ENCODE measurements at regions not wholly inside any gene's neighbourhood (a gene's known extent, or its start where the extent isn't known, plus 50 kb on each side); places are given as distances from the start of the nearest gene placed in this dataset.

DNA sequence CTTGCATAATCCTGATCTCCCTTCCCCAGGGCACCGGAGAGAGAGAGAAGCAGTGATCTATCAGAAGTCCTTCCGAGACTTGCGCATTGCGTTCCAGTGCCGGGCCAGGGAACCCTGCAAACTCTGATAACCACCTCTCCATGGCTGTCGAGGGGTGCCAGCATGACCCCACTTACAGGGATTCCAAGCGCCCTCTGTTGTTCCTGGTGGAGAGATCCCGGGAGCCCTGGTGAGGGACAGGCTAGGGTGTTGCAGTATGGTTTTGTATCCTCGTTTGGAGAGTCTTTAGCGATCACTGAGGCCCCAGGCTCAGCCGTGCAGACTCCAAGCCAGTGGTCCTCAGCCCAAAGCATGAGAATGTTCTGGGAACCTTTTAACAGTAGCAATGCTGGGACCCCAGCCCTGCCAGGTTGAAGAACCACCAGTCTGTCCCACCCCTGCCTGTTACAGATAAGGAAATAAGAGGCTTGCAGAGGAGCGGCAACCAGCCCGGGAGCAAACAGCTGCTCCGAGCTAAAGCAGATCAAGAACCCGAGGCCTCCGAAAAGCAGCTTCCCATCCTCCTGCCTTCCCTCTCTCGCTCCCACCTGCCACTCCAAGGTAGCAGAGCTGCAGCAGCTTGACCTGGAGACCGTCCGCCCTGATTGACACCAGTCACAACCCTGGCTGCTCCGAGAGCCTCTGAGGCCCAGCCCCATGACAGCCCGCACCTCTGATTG is 150.3 kb upstream of the RPL38 start:
- no peak for DNase-seq (ENCODE audit: low spot score)

DNA sequence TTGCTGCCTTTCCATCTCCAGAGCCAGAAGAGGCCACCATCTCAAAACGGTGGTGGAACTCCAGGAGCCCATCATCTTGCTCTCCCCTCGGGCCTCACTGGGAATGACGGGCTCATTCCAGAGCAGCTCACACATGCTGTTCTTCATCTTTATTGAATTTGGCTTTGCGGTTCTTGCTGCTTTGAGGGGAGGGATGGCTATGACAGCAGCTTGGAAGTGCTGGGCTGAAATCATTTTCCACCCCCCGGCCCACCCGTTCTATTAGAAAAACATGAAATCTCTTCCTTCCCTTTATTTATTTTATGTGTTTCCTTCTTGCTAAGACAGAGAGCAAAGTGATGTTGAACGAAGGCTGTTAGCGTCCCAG is 149.8 kb upstream of the RPL38 start:
- no peak for DNase-seq (ENCODE audit: low spot score)

DNA sequence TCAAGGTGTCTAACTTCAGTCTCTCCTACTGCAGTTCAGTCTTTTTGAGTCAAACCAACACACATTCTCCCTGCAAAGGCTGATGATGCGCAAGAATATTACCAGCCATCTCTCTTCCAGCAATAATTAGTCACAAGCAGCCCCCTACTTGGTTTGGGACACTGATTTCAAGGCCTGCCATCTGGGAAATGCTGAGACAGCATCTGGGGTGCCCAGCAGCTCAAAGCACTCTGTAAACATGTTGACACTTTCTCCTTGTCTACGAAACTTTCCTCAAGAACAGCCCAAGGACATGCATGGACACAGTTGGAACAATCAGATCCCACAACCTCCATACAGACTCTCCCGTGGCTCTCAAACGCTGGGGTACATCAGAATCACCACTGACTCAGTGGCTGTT is 149.2 kb upstream of the RPL38 start:
- DNase-seq (ENCODE audit: low spot score), result no peak

DNA sequence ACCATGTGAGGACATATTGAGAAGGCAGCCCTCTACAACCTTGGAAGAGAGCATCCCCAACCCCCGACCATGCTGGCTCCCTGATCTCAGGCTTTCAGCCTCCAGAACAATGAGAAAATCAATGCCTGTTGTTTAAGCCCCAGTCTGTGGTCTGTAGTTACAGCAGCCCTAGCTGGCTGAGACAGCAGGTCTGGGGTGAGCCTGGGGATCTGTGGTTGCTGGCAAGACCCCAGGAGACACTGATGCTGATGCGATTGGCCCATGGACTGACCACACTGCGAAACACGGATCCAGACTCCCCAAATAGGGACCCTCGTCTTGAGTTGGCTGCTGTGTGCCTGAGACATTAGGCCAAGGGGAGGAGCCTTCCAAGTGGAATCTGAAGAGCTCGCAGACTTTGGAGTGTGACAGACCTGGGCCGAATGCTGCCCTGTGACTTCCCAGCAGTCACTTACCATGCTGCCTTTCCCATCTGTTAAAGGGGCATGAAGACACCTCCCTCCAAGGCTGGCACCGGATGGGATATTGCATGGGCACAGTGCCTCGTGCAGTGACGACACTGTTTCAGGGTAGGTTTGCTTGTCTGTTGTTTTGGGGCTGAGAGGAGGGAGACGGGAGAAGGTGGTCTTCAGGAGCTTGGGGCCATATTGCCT is 147.8 kb upstream of the RPL38 start:
- DNase-seq (ENCODE audit: low spot score), result no peak

DNA sequence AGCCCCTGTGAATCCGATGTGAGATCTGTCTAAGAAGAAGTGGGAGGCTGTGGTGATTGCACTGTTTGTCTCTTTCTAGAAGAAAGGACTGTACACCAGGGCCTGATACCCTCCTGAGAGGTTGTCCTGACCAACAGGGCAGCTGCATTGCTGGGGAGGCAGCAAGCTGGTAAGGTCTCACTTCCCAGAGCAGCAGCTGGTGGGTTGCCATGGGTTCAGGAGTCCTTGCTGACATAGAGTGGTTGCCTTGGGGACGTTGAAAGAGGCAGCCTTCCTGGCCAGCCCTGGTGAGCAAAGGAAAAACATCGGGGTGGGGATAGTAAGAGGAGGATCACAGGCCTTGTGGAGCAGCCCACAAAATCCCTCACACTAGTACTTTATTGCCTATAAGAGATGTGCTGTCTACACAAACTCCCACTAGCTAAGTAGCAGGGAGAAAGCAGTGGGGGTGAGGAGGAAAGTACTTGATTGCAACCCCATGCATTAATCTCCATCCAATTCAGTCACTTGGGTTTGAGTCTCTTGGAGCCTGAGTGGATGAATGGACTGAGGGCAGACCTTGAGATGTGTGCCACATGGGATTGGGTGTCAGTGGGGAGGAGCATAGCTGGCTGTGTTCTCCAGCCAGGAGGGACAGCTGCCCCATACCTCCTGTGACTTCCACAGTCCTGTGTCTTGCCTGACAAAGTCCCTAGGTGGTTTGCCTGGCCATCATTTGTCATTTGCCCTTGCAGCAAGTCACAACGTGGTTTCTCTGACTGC is 143.8 kb upstream of the RPL38 start:
- DNase-seq (ENCODE audit: low spot score), result no peak

DNA sequence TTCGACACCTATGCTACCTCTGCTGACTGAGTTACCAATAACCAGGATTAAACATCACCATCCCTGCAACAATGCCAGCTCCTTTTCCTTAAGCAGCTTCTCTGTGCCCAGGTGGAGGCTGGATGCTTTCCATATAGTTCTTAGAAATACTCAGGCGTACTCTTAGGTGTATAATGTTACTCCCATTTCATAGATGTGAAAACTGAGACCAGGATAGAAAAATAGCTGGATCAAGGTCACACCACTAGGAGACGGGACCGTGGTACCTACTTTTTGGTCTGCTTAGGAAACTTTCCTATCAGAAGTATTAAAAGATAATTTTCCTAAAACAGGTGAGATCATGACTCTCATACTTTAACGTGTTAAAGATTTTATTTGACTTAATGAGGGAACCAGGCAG is 141.7 kb upstream of the RPL38 start:
- no peak for DNase-seq (ENCODE audit: low spot score)

DNA sequence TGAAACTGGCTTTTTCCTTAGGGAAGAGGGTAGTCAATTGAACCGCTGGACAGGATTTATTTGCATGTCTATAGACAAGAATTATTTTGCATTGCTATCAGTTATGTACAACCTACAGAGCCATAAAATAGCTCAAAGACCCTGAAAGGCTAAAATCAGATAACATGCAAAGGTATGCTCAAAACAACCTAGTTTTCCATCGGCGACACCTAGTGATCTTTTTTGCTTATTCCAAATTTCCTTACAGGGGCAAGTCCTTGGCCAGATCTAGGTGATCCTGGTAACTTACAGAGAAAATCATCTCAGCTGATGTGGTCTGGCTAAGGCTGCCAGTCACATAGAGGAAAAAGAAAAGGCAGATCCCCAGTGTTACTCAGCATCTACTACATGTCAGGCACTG is 141.2 kb upstream of the RPL38 start:
- DNase-seq (ENCODE audit: low spot score), result no peak

DNA sequence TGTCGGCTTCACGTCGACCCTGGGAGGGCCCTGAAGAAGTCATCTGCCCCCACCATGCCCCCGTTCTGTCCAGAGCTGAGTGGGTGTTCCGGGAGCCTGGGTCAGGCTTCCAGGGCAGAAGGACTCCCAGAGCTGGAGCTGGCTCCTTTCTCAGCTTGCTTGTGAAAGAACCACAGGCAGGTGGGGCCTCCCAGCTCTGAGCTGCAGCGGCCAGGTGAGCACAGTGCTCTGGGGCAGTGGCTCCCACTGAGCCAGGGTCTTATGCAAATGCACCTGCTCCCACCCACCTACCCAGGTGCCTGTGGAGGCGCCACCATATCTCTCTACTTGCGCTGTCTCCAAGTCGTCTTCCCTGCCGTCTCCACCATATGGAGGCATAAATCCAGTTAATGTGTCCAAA is 140.0 kb upstream of the RPL38 start:
- DNase-seq (ENCODE audit: low spot score), result no peak

DNA sequence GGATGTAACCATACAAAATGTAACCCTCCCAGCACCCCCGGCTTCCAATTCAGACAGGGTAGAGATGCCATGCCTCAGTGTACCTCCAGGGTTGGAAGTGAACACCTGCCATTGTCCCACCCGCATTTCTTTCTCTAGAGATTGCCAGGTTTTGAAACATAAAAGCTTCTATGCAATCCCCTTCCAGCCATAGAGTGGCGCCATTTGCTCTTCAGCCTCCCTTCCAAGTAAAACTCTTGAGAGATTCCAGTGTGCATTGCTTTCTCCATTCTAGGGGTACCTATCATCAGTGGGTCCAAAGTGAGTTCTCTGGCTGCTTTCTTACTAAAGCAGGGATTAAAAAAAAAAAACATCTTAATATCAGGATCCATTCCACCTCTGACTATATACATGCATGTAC is 133.1 kb upstream of the RPL38 start:
- DNase-seq (ENCODE audit: low spot score), result no peak

DNA sequence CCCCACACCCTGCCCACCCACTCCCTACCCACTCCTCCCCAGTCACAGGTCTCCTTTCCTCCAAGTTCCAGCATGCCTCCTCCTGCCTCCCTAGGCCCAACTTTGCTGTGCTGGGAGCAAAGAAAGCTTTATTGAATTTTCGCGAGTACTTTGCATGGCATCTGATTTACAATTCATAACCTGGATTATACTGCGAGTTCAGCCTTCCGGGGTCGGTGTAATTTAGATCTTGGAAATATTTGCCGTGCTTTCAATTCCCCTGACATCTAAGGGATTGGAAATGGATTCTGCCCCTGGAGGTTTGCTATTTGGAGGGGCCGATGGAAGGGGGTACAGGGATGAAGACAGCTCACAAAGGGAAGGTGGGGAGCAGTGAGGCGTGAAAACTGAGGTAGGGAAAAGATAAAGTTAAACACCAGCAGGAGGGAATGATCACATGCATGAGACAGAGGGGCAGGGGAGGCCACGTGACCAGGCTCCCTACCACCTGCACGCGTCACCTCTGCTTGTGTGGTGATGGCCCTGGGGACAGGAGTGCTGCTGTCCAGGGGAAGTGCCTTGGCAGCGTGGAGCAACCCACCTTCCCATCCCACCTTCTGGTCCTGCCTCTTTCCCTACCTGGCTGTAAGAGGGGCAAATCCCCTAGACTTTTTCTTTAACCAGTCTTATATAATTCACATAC is 132.3 kb upstream of the RPL38 start:
- no peak for DNase-seq (ENCODE audit: low spot score)

DNA sequence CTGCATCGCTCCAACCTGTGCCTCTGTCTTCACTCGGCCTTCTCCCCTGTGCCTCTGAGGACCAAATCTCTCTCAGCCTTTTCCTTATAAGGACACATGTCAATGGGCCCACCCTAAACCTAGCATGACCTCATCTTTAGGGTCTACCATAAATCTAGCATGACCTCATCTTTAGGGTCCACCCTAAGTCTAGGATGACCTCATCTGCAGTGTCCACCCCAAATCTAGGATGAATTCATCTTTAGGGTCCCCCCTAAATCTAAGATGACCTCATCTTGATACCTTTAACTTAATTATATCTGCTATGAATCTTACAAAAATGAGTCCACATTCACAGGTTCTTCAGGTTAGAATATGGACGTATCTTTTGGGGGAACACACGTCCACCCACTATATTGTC is 131.1 kb upstream of the RPL38 start:
- no peak for DNase-seq (ENCODE audit: low spot score)

DNA sequence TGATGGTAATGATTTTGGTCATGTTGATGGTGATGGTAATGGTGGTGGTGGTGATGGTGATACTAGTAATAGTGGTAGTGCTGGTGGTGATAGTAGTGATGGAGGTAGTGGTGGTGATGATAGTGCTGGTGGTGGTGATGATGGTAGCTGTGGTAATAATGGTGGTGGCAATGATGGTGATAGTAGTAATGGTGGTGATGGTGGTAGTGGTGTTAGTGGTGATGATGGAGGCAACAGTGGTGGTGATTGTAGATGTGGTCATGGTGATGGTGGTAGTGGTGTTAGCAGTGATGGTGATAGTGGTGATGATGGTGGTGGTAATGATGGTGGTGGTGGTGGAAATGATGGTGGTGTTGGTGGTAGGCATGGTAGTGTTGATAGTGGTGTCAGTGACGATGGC is 127.0 kb upstream of the RPL38 start:
- no peak for DNase-seq (ENCODE audit: low spot score)

DNA sequence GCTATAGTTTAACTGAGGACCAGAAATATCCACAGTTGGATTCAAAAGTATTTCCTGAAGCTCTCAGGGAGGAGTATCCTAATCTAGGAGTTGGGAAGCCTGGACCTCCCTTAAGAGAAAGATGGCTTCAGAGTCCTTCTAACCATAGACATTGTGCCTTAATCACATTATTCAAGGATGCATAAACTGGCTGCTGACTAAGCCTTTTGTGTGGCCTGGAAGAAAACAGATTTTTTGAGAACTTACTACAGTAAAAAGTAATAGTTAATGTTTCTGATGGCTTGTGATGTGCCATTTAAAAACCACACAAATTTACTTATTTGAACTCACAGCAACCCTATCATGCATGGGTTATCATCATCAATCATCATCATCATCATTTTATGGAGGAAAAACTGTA is 126.2 kb upstream of the RPL38 start:
- no peak for DNase-seq (ENCODE audit: low spot score)

DNA sequence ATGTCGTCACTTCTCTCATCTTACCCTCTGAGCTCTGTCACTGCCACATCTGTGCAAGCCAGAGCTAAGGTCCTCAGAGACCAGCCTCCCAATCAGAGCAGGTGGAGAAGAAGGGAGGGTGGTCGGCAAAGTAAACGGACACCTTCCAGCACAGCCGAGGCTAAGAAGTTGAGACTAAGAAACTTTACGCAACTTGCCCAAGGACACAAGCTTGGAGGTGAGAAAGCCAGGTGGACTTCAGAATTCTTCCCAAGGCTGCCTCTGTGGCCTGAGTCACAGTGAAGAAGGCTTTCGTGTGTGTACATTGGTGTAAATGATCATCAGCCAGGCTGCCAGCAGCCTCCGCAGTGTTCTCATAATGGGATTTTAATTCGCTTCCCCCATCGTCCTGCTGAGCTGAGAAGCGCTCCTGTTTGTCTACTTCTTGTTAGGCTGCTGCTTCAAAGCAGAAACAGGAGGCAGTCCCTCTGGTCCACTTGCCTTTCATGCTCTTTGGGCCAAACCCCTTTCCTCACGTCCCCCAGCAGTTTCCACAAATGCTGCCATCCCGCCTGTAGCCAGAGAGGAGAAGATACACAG is 125.0 kb upstream of the RPL38 start:
- DNase-seq (ENCODE audit: low spot score), result no peak

DNA sequence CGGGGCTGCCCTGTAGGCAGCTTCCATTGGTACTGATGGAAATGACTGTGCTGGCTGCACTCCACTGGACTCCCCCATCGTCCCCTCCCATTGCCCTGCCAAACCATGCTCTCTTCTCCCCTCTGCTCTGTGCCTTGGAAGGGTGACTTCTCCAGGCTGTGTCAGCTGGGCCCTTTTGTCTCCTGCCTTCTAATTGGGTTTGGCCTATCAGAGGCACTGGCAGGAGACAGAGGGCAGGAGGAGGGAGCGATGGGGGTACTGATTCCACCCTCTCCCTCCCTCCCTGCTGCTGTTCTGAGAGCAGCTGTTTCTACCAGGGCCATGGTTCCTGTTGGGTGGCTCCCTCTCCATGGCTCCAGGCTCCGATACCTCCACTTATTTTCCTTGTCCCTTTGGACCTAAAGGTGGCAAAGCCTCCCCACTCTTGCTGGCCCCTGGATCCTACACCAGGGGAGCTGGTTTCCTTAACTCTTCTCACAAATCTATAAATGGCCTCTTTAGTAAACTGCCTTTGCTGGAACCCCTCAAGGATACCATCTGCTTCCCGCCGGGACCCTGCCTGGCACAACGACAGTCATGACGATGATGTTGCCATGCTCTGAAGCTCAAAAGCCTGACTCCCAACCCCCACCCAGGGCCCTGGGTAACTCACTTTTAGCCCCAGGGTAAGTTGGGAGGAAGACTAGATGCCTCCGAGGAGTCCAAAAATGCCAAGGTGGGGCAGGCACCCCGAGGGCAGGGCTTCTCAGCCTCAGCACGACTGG is 123.8 kb upstream of the RPL38 start:
- no peak for DNase-seq (ENCODE audit: low spot score)

DNA sequence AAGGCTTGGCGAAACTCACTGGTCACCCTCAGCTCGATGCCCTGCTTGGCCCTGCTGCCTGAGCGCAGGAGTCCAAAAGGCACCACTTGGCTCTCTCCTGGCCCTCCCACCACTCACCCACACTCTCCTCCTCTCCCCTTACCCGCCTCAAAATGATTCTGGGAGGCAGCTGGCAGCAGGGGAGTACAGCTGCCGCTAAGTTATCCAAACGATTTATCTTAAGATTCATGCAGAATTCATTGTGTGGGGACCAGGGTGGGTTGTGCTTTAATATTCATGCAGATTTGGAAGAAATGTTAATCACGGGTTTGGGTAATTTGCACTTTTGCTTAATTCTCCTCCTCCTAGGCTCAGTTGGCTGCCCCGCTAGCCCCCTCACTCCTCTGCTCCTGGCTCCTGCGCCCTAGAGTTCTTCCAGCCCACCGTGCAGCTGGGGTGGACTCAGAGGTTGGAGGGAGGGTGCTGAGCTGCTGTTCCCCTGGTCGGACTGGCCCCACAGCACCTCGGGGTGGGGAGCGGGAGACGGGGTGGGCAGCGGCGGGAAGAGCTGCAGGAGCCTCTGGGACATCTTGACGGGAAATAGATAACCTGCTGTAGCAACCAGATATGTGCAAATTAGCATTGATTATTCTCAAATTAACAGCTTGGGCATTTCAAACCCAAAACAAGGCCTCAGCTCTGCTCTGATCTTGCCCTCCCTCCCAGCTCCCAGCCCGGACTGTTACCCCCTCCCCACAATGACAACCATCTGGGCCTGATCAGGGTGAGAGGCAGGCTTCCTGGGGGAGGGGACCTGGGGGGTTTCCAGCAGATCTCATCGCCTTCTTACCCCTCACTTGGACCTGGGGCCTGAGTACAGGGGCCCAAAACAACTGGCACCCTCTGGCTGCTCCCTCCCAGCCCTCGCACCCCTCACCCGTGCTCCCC is 122.6 kb upstream of the RPL38 start:
- no peak for DNase-seq (ENCODE audit: low spot score)

DNA sequence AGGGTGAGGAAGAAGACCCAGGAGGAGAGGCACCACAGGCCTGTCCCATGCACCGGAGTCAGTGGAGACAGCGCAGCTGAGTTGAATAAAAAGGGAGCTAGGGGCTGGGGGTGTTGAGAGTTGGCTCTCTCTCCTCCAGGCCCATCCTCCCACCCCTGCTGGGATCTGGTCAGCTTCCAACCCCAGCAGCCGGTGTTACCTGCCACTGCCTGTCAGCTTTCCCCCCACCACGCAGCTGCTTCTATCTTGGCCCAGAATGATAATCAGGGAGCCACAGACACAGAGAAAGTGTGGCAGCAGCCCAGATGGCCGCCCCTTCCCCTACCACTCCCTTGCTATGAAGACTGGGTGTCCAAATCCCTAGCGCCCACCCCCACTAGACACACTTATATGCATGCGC is 120.6 kb upstream of the RPL38 start:
- no peak for DNase-seq (ENCODE audit: low spot score)

DNA sequence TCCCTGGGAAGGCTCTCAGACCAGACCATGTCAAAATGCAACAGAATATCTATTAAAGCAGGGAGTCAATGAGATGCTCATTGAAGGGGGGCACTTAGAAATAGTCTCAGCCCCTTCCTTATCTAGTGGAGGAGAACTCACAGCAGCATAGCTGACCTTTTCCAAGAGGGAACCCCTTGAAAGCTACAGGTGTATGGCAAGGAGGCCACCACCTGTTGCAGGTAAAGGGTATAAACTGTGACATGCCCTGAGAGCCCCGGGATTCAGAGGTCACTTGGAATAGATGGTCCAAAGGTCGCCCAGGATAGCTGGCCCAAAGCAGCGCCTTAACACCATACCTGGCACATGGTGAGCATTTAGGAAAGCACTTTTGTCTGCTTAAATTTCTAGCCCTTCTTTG is 120.2 kb upstream of the RPL38 start:
- DNase-seq (ENCODE audit: low spot score), result no peak

DNA sequence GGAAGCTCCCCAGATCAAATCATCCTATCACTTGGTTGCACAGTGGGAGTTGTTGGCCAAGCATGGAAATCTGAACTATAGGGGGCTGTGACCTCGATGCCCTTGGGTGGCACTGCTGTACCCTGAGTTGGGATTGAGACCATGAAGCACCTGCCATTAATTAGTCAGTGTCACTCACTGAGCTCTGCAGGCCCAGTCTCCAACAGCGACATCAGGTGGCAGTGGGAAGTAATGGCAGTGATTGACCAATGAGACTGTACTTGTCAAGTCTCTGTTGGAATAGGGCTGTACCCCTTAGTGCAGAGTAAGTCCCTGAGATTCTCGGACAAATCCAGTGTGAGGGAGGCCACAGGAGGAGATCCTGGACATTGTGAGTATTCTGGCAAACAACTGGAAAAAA is 118.0 kb upstream of the RPL38 start:
- DNase-seq (ENCODE audit: low spot score), result no peak

DNA sequence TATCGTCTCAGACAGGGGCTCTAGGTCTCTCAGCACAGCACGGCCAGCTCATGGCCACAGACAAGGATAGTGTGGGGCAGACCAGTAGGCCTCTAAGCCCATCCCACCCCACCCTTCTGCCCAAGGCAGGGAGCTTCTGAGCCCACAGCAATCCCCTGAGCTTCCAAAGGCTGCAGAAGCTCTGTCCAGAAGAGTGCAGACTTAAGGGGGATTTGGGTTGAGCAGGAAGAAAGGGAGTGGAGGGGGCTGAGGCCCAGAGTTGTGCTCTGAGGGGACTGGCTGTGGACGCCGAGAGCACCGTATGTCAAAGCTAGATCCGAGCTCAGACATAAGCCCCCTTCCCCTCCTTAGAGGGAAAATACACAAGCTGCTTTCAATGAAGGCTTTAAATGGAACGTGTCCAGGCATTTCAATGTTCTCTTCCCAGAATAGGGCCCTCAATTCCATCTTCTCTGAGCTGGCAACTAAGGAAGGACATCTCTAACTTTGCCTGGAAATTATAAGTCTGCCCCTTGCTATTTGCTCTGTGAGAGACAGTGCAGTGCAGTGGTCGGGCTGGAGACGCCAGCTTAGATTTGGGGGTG is 116.4 kb upstream of the RPL38 start:
- DNase-seq (ENCODE audit: low spot score), result no peak

Measured in CD4-positive, alpha-beta T cell treated with Interleukin-6 at 100 ng/mL for 8 hours (primary cell).